ENCODE measurements at regions not wholly inside any gene's neighbourhood (a gene's known extent, or its start where the extent isn't known, plus 50 kb on each side); places are given as distances from the start of the nearest gene placed in this dataset.

- ChIA-PET POLR2A (no interaction called here), CTCF (ENCODE audit: unreplicated experiment) (no interaction called here)
Measured at GRCh38 chr1:209516771-209517680, 66.5 kb upstream of the CAMK1G start.

GRCh38 chr1:209517681-209518050 is 65.8 kb upstream of the CAMK1G start:
- TF ChIP-seq EZH2phosphoT487 (IDR thresholded peaks at IDR 0.05; ENCODE audit: borderline replicate concordance, low read depth, low read length): no peak
- TF ChIP-seq, protein P1, sequence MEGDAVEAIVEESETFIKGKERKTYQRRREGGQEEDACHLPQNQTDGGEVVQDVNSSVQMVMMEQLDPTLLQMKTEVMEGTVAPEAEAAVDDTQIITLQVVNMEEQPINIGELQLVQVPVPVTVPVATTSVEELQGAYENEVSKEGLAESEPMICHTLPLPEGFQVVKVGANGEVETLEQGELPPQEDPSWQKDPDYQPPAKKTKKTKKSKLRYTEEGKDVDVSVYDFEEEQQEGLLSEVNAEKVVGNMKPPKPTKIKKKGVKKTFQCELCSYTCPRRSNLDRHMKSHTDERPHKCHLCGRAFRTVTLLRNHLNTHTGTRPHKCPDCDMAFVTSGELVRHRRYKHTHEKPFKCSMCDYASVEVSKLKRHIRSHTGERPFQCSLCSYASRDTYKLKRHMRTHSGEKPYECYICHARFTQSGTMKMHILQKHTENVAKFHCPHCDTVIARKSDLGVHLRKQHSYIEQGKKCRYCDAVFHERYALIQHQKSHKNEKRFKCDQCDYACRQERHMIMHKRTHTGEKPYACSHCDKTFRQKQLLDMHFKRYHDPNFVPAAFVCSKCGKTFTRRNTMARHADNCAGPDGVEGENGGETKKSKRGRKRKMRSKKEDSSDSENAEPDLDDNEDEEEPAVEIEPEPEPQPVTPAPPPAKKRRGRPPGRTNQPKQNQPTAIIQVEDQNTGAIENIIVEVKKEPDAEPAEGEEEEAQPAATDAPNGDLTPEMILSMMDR (conservative IDR thresholded peaks at IDR 0.05; ENCODE audit: low read length): no peak
- Histone ChIP-seq H3K79me2 (ENCODE audit: insufficient read depth, low read depth, low read length) (no peaks in the 10 kb centered on the region), H3K4me3 (ENCODE audit: low read depth, low read length, poor library complexity, severe bottlenecking) (no peak overlapping the region), H3K9me2 (ENCODE audit: insufficient read depth, low read length) (no peaks in the 10 kb centered on the region), H3K9me3 (ENCODE audit: low read length) (no peaks in the 10 kb centered on the region), H3K36me3 (ENCODE audit: insufficient read depth, low read length) (no peaks in the 10 kb centered on the region), H4K20me1 (ENCODE audit: insufficient read depth, low read length) (no peaks in the 10 kb centered on the region), H2AFZ (ENCODE audit: low read length) (no peak overlapping the region), H3K4me1 (ENCODE audit: insufficient read depth, low read length, poor library complexity, severe bottlenecking) (no peaks in the 10 kb centered on the region), H3K27ac (ENCODE audit: low read depth, low read length, poor library complexity, severe bottlenecking) (no peak overlapping the region), H3K4me2 (ENCODE audit: low read length) (no peak overlapping the region)
- CTCF ChIA-PET (ENCODE audit: unreplicated experiment): no interaction called here
- no TSS peak for BruUV-seq (replicated peaks)
- DNase-seq (ENCODE audit: low spot score): no peak
- POLR2A ChIA-PET: no interaction called here
- intact Hi-C loops (cut with micrococcal nuclease; ENCODE audit: unreplicated experiment): no loop called here

More at GRCh38 chr1:209516771-209517680, 66.5 kb upstream of the CAMK1G start:
- DNase-seq (ENCODE audit: low spot score): no peak
- no peak for TF ChIP-seq EZH2phosphoT487 (IDR thresholded peaks at IDR 0.05; ENCODE audit: borderline replicate concordance, low read depth, low read length)
- TF ChIP-seq, protein P1 (conservative IDR thresholded peaks at IDR 0.05; ENCODE audit: low read length): no peak
- no peaks in the 10 kb centered on the region for H4K20me1 ChIP-seq (ENCODE audit: insufficient read depth, low read length)
- H3K79me2 ChIP-seq (ENCODE audit: insufficient read depth, low read depth, low read length): no peaks in the 10 kb centered on the region
- H3K27ac ChIP-seq (ENCODE audit: low read depth, low read length, poor library complexity, severe bottlenecking): no peak overlapping the region
- H2AFZ ChIP-seq (ENCODE audit: low read length): no peak overlapping the region
- no peak overlapping the region for H3K4me2 ChIP-seq (ENCODE audit: low read length)
- H3K9me2 ChIP-seq (ENCODE audit: insufficient read depth, low read length): no peaks in the 10 kb centered on the region
- BruUV-seq (replicated peaks): no TSS peak
- intact Hi-C loops (cut with micrococcal nuclease; ENCODE audit: unreplicated experiment): no loop called here
- H3K36me3 ChIP-seq (ENCODE audit: insufficient read depth, low read length): no peaks in the 10 kb centered on the region
- H3K4me3 ChIP-seq (ENCODE audit: low read depth, low read length, poor library complexity, severe bottlenecking): no peak overlapping the region
- H3K4me1 ChIP-seq (ENCODE audit: insufficient read depth, low read length, poor library complexity, severe bottlenecking): no peaks in the 10 kb centered on the region
- H3K9me3 ChIP-seq (ENCODE audit: low read length): no peaks in the 10 kb centered on the region

DNA sequence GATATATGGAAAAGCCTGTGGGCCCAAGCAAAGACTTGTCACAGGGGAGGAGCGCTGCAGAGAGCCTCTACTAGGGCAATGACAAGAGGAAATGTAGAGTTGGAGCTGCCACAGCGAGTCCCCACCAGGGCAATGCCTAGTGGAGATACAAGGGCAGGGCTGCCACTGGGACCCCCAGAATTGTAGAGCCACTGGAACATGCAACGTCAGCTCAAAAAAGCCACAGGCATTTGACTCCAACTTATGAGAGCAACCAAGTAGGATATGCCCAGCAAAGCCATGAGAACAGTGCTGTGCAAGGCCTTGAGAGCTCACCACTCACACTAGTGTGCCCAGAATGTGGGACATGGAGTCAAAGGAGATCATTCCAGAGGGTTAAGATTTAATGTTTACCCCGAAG is 63.7 kb upstream of the CAMK1G start:
- no peaks in the 10 kb centered on the region for H3K9me3 ChIP-seq (ENCODE audit: low read length)
- no peak overlapping the region for H3K4me3 ChIP-seq (ENCODE audit: low read depth, low read length, poor library complexity, severe bottlenecking)
- TF ChIP-seq EZH2phosphoT487 (IDR thresholded peaks at IDR 0.05; ENCODE audit: borderline replicate concordance, low read depth, low read length): no peak
- TF ChIP-seq, protein P1 (conservative IDR thresholded peaks at IDR 0.05; ENCODE audit: low read length): no peak
- CTCF ChIA-PET (ENCODE audit: unreplicated experiment): no interaction called here
- intact Hi-C loops (cut with micrococcal nuclease; ENCODE audit: unreplicated experiment): no loop called here
- H4K20me1 ChIP-seq (ENCODE audit: insufficient read depth, low read length): no peaks in the 10 kb centered on the region
- H3K27ac ChIP-seq (ENCODE audit: low read depth, low read length, poor library complexity, severe bottlenecking): no peak overlapping the region
- H2AFZ ChIP-seq (ENCODE audit: low read length): no peak overlapping the region
- no peaks in the 10 kb centered on the region for H3K4me1 ChIP-seq (ENCODE audit: insufficient read depth, low read length, poor library complexity, severe bottlenecking)
- H3K9me2 ChIP-seq (ENCODE audit: insufficient read depth, low read length): no peaks in the 10 kb centered on the region
- POLR2A ChIA-PET: no interaction called here
- BruUV-seq (replicated peaks): no TSS peak
- DNase-seq (ENCODE audit: low spot score): no peak
- H3K36me3 ChIP-seq (ENCODE audit: insufficient read depth, low read length): no peaks in the 10 kb centered on the region
- H3K4me2 ChIP-seq (ENCODE audit: low read length): no peak overlapping the region
- no peaks in the 10 kb centered on the region for H3K79me2 ChIP-seq (ENCODE audit: insufficient read depth, low read depth, low read length)
